ENCODE measurements at regions not wholly inside any gene's neighbourhood (a gene's known extent, or its start where the extent isn't known, plus 50 kb on each side); places are given as distances from the start of the nearest gene placed in this dataset.
A peak's percentile ranks its signal among the peaks of the same experiment; 100 is the strongest.

GRCh38 chr12:126069549-126070165 lies 1004.4 kb downstream of the AACS start (continued):
- TF ChIP-seq CTCF (IDR thresholded peaks at IDR 0.05), result peak; percentile 38; the same call in 1 of the 2 replicates
- TF ChIP-seq, protein P1, sequence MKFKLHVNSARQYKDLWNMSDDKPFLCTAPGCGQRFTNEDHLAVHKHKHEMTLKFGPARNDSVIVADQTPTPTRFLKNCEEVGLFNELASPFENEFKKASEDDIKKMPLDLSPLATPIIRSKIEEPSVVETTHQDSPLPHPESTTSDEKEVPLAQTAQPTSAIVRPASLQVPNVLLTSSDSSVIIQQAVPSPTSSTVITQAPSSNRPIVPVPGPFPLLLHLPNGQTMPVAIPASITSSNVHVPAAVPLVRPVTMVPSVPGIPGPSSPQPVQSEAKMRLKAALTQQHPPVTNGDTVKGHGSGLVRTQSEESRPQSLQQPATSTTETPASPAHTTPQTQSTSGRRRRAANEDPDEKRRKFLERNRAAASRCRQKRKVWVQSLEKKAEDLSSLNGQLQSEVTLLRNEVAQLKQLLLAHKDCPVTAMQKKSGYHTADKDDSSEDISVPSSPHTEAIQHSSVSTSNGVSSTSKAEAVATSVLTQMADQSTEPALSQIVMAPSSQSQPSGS (CRISPR knock-in tag; IDR thresholded peaks at IDR 0.05; ENCODE audit: borderline replicate concordance, low read depth), result no peak

- Mint-ChIP-seq H3K4me1 (no peaks in the 10 kb centered on the region), H3K27ac (no peak overlapping the region), H3K27me3 (ENCODE audit: low read depth) (peaks cover 2% of the 10 kb centered on the region; the same call in 1 of the 2 replicates), H3K9me3 (peaks cover 87% of the 10 kb centered on the region), H3K36me3 (peaks cover 74% of the 10 kb centered on the region), H3K4me3 (no peak overlapping the region)
- ATAC-seq, result no peak
- TF ChIP-seq KAT7 (CRISPR knock-in tag; IDR thresholded peaks at IDR 0.05; ENCODE audit: borderline replicate concordance), result no peak
- TF ChIP-seq, protein P2, sequence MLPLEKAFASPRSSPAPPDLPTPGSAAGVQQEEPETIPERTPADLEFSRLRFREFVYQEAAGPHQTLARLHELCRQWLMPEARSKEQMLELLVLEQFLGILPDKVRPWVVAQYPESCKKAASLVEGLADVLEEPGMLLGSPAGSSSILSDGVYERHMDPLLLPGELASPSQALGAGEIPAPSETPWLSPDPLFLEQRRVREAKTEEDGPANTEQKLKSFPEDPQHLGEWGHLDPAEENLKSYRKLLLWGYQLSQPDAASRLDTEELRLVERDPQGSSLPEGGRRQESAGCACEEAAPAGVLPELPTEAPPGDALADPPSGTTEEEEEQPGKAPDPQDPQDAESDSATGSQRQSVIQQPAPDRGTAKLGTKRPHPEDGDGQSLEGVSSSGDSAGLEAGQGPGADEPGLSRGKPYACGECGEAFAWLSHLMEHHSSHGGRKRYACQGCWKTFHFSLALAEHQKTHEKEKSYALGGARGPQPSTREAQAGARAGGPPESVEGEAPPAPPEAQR (CRISPR knock-in tag; IDR thresholded peaks at IDR 0.05), result no peak
- TF ChIP-seq, protein P3, sequence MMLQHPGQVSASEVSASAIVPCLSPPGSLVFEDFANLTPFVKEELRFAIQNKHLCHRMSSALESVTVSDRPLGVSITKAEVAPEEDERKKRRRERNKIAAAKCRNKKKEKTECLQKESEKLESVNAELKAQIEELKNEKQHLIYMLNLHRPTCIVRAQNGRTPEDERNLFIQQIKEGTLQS (CRISPR knock-in tag; conservative IDR thresholded peaks at IDR 0.05), result no peak
- ChIA-PET POLR2A (no interaction called here), CTCF (no interaction called here)
- DNase-seq (ENCODE audit: low spot score), result no peak
Observed at GRCh38 chr12:126076515-126076914, 1011.3 kb downstream of the AACS start.

DNA sequence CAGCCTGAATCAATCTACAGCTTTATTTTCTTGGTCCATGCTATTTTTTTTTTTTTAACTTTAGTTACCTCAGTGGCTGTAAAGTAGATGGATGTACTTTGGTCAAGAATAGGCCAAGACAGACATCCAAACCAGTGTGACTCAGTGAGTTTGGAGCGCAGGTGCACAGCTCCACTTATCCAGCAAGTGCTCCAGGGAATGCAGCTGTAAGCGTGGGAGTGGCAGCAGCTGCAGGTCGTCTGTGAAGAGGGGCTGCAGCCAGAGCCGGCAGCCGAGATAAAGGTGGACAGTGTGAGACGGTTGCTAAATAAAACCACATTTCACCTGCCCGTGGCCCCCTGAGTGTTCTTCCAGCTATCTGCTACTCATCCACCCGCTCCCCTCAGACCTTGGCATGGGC lies 1018.7 kb downstream of the AACS start:
- DNase-seq (ENCODE audit: low spot score), result no peak
- H3K4me1 Mint-ChIP-seq, result no peaks in the 10 kb centered on the region
- H3K36me3 Mint-ChIP-seq, result peaks cover 73% of the 10 kb centered on the region
- ATAC-seq, result no peak
- POLR2A ChIA-PET, result no interaction called here
- H3K4me3 Mint-ChIP-seq, result no peak overlapping the region
- no peaks in the 10 kb centered on the region for H3K27me3 Mint-ChIP-seq (ENCODE audit: low read depth)
- TF ChIP-seq ZNF532 (CRISPR knock-in tag; IDR thresholded peaks at IDR 0.05; ENCODE audit: borderline replicate concordance) (no peak), SOX15 (CRISPR knock-in tag; IDR thresholded peaks at IDR 0.05) (no peak)
- no peak overlapping the region for H3K27ac Mint-ChIP-seq
- H3K9me3 Mint-ChIP-seq, result peaks cover 89% of the 10 kb centered on the region
- CTCF ChIA-PET, result interaction anchor here (0.6 kb wide), 1 partner anchor 845 kb away, joined by 4 read pairs; no protein-coding TSS in a partner anchor

DNA sequence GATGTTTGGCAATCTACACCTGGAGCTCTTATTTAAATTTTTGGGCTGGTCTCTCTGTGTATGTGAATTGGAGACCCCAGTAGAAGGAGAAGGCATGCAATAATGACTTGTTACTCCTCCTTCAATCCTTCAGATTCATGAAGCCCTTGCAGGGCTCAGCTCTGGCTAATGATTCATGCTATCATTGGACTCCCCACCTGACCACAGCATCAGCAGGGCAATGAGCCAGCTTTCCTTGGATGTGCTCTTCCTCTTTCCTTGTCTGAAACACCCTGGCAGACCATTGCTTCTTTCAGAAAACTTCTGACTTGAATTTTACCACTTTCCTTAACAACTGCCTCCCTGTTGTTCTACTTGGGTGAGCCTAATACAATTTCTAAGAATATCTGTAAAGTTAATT lies 1019.2 kb downstream of the AACS start:
- peaks cover 89% of the 10 kb centered on the region for H3K9me3 Mint-ChIP-seq
- ChIA-PET CTCF (no interaction called here), POLR2A (no interaction called here)
- no peak for TF ChIP-seq ERG (CRISPR knock-in tag; IDR thresholded peaks at IDR 0.05)
- no peak for TF ChIP-seq ZNF138 (CRISPR knock-in tag; conservative IDR thresholded peaks at IDR 0.05)
- TF ChIP-seq MAX (CRISPR knock-in tag; IDR thresholded peaks at IDR 0.05), result no peak
- no peak for TF ChIP-seq NFATC4 (CRISPR knock-in tag; IDR thresholded peaks at IDR 0.05)
- no peak for TF ChIP-seq MYBL2 (CRISPR knock-in tag; IDR thresholded peaks at IDR 0.05)
- H3K27ac Mint-ChIP-seq, result no peak overlapping the region
- peaks cover 73% of the 10 kb centered on the region for H3K36me3 Mint-ChIP-seq
- DNase-seq (ENCODE audit: low spot score) (no peak), ATAC-seq (no peak)
- no peaks in the 10 kb centered on the region for H3K27me3 Mint-ChIP-seq (ENCODE audit: low read depth)
- no peaks in the 10 kb centered on the region for H3K4me1 Mint-ChIP-seq
- no peak overlapping the region for H3K4me3 Mint-ChIP-seq
